Loucy (cell line): ENCODE measurements at regions not wholly inside any gene's neighbourhood (a gene's known extent, or its start where the extent isn't known, plus 50 kb on each side); places are given as distances from the start of the nearest gene placed in this dataset.

Experiments
- EZH2phosphoT487 ChIP-seq: fragments of 200-600 bp; IDR thresholded peaks from 2 replicates; pipeline ENCODE4 v1.6.1; 2018; ENCODE audit warnings: antibody characterized with exemption, mild to moderate bottlenecking, moderate library complexity, borderline replicate concordance
- TF ChIP-seq, protein P1 (sequence below): fragments of 200-600 bp; sonication (generic); conservative IDR thresholded peaks from 2 replicates; pipeline ENCODE4 v1.5.1; 2014; ENCODE audit warnings: mild to moderate bottlenecking, antibody characterized with exemption, low read length

DNA sequence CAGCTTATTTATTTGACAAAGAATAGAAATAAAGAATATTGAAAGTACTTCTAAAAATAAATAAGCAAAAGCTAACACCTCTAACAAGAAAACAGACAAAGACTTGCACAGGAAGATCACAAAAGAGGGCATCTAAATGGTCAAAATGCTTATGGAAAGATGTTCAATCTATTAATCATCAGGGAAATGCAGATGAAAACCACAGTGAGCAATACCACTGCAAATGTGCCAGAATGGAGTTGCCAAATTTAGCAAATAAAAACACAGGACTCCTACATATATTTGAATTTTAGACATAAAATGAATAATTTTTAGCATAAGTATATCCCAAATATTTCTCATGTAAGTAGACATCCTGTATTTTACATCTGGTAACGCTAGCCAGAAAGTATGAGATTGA, 56.1 kb upstream of the HPGD start:
- TF ChIP-seq, protein P1, sequence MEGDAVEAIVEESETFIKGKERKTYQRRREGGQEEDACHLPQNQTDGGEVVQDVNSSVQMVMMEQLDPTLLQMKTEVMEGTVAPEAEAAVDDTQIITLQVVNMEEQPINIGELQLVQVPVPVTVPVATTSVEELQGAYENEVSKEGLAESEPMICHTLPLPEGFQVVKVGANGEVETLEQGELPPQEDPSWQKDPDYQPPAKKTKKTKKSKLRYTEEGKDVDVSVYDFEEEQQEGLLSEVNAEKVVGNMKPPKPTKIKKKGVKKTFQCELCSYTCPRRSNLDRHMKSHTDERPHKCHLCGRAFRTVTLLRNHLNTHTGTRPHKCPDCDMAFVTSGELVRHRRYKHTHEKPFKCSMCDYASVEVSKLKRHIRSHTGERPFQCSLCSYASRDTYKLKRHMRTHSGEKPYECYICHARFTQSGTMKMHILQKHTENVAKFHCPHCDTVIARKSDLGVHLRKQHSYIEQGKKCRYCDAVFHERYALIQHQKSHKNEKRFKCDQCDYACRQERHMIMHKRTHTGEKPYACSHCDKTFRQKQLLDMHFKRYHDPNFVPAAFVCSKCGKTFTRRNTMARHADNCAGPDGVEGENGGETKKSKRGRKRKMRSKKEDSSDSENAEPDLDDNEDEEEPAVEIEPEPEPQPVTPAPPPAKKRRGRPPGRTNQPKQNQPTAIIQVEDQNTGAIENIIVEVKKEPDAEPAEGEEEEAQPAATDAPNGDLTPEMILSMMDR, result no peak
- no peak for TF ChIP-seq EZH2phosphoT487
